Hematopoietic multipotent progenitor cell treated with erythropoietin and hydrocortisone succinate and interleukin-3 and kit ligand, for 4 days (in vitro differentiated cells): ENCODE measurements at regions not wholly inside any gene's neighbourhood (a gene's known extent, or its start where the extent isn't known, plus 50 kb on each side); places are given as distances from the start of the nearest gene placed in this dataset.
A peak's percentile ranks its signal among the peaks of the same experiment; 100 is the strongest.

Source experiments
- DNase-seq: peaks from one replicate; pipeline ENCODE4 v3.0.0-alpha.2; 2015

DNA sequence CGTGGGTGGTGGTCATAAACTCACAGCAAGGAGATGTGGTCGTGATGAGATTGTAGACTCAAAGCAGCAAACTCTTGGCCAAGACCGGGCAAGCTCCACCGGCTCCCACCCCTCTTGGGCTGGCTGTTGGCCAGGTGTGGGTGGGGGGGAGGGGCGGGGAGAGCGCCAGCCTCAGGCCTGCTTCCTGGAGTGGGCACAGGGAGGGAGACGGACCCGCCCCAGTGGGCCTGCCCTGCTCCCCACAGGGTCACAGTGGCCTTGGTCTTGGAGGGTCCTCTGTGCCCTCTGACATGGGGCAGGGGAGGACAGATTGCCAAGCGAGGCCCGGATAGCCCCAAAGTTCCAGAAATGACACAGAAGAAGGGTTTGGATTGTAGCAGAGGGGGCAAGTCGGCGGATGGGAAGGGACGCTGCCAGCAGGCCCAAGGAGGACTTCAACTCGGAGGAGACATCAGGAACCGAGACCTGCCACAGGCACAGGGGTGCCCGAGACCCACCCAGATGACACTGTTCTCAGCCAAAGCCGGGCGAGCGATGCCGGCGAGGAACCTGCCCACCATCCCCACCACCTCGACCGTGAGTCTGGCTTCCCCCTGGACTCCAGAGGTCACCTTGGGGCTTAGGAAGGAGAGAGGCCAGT lies 85.4 kb upstream of the ACTRT2 start:
- DNase-seq, result no peak

DNA sequence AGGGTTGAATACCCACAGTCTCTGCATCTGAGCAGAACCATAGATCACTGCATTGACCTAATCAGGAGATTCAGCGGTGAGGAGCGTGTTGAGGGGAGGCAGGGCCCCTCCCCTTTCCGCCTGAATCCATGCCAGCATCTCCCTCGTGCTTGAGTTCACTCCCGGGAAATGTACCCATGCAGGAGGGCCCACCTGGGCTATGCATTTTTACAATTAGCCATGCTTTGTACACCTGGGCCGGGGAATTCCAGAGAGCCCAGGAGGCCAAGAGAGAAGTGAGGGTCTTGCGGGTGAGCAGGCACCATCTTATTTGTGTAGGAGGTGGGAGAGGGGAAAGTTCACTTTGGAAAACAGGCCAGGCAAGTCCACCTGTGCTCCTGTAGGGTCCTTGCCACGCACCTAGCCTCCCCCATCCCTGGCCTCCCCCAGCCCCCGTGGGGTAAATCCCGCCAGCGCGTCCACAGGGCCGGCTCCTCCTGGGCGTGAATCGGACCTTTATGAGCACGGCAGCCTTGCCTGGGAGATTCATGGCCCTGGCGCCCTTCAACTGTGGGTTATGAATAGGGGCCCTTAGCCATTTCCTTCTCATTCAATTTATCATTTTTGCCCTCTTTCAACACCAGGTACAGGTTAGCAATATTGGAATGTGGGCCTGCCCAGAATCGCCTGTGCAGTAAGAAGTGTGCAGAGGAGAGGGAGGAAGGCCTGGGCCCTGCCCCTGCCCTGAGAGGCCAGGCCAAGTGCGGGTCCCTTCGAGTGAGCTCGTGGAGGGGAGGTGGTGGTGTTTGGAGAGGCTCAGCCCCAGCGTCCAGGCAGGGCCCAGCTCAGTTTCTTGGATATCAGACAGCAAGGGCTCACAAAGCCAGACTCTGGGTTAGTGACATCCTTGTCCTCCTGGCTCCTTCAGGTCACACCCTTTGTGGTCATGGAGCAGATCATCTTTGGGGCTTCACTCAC lies 84.4 kb upstream of the ACTRT2 start:
- DNase-seq, result no peak

DNA sequence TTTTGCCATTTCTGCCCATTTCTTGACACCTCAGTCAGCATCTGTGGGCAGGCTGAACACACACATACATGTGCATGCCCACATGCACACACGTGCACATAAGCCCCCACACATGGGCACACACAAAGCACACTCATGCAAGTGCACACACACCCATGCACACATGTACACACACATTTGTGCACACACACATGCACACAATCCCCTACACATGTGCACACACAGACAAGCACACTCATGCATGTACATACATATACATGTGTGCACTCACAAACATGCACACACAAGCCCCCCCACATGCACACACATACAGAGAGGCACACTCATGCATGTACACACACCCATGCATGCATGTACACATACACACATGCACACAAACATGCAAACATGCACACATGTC lies 83.5 kb upstream of the ACTRT2 start:
- no peak for DNase-seq

DNA sequence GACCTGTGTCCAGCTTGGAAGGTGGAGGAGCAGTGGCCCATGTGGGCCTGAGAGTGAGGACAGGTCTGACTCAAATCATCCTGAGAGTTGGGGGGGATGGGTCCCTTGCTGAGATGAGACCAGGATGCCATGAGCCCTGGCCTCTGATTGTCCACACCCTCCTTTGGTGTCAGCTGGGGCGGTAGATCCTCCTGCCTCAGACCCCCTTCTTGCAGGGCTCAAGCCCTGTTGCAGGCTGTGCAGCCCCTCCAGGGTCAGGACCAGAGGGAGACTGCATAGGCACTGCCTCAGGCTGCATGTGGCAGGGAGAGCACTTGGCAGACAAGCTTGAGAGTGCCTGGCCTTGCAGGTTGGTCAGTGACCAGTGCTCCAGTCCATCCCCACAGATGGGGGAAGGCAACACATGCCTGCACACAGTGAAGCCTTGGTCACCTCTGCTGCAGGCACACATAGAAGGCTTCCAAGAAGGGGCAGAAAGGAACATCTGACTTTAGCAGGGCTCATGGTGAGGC lies 82.2 kb upstream of the ACTRT2 start:
- DNase-seq, result no peak

DNA sequence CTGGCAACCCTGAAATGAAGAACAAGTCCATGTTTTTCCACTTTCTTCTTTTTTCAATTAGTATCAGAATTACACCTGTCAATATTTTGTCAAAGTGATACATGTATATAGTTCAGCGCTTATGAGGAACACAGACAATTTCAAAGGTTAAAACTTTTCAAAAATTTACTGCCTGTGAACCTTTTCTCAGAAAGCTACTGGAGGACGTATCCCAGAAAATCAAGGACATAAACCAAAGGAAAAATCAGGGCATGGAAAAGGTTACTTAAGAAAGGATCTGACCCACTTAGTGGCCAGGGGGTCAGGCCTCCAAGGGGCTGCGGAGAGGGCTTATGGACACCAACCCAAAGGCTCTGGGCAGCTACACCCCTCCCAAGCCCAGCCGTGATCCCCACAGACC lies 81.1 kb upstream of the ACTRT2 start:
- no peak for DNase-seq

DNA sequence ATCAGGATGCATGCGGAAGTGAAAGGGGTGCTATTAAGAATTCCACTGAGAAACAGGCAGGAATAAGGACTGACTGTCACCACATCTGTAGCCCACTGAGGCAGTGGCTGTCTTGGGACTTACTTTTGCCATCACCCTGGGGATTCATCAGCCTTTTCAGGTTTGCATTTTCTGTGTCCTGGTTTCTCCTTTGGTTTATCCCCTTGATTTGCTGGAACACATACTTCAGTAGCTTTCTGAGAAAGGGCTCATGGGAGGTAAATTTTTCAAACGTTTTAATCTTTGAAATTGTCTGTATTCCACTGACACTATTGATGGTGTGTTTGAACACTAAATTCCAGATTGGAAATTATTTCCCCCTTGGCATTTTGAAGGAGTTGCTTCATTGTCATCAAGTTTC lies 80.2 kb upstream of the ACTRT2 start:
- DNase-seq, result no peak

DNA sequence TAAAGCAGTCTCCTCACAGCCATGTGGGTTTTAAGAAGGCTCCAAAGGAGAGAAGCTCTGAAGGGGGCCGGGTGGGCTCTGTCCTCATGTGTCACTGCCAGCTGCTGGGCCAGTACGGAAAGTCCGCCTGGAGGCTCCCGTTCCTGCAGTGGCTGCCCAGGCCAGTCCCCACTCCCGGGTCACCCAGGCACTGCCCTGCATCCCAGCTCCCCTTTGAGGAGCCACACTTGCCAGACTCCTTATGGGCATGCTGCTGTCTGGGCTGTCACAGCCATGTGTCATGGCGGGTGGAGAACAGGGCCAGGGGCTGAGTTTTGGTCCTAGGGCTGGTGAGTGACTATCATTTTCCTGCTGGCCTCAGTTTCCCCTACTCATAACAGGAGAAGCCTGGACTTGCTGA lies 79.4 kb upstream of the ACTRT2 start:
- no peak for DNase-seq

DNA sequence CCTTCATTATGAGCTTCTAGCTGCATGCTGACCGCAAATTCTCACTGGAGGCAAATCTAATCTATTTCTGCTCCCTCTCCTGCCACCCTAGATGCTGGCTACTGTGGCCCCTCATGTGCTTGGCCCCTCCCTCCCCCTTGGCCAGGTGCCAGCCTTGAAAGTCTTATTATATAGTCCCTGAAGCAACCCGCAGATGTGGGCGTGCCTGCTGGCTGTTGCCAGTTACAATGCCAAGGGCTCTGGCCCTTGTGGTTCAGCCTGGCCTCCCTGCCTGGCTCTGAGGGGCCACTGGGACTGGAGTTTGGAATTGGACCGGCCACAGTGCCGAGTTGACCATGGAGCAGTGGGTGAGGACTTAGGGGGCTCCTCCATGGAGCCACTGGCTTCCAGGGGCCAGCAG lies 78.9 kb upstream of the ACTRT2 start:
- DNase-seq, result no peak

DNA sequence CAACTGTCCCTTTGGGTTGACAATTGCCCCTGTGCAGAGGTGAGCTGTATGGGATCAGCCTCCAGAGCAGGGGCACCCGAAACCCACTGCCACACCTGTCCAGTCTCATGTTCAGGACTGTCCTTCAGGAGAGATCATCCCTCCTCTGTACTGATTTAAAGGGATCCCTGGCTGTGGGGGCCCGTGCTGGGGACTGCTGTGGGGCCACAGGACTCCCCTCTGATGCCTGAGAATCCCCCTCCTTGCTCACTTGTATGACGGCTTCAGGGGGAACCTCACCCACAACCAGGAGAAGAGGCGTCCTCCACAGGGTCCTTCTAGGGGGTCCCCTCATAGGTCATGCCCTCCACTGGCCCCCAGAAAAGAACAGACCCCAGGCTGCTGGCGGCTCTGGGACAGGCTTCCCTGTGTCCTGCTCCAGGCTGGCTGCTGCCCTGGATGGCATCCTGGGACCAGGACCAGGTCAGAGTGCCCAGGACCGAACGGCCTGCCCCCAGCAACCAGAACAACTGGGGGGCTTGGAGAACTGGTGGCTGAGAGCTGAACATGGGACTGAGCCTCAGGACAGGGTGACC lies 77.5 kb upstream of the ACTRT2 start:
- DNase-seq, result no peak

DNA sequence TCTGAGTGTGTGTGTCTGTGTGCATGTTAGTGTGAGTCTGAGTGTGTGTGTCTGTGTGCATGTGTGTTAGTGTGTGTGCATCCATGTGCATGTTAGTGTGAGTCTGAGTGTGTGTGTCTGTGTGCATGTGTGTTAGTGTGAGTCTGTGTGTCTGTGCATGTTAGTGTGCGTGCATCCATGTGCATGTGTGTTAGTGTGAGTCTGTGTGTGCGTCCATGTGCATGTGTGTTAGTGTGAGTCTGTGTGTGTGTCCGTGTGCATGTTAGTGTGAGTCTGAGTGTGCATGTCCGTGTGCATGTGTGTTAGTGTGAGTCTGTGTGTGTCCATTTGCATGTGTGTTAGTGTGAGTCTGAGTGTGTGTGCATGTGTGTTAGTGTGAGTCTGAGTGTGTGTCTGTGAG lies 76.6 kb upstream of the ACTRT2 start:
- no peak for DNase-seq

DNA sequence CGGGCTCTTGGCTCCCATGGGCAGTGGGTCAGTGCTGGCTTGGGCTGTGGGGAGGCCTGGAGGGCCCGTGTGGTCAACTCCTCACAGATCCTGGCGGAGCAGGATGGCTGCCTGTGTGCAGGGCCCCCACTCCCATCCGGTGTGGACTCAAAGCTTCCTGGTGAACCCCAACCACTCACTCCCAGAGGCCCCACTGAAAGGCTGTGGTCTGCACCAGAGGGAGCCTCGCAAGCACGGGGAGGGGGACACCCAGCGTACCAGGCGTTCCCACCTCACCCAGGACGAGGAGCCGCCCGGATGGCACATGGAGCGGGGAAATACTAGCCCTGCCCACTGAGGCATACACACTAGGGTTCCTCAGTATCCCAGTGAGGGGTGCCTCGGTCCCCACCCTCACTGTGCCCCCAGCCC lies 75.4 kb upstream of the ACTRT2 start:
- no peak for DNase-seq

DNA sequence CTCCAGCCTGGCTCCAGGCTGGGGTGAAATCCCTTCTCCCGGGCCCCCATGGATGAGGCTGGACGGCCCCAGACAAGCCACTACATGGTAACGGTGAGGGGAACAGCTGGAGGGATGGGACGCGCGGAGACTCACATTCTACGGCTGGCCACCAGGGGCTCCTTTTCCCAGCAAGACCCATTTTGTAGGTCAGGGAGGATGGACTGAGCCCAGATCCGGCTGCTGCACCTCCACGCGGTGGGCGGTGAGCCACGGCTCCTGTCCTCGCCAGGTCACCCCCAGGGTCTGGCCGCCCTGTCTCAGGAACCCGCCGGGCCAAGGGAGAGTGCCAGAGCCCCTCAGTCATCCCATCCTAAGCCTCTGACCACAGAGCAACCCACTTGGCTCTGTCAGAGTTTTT lies 75.0 kb upstream of the ACTRT2 start:
- no peak for DNase-seq

DNA sequence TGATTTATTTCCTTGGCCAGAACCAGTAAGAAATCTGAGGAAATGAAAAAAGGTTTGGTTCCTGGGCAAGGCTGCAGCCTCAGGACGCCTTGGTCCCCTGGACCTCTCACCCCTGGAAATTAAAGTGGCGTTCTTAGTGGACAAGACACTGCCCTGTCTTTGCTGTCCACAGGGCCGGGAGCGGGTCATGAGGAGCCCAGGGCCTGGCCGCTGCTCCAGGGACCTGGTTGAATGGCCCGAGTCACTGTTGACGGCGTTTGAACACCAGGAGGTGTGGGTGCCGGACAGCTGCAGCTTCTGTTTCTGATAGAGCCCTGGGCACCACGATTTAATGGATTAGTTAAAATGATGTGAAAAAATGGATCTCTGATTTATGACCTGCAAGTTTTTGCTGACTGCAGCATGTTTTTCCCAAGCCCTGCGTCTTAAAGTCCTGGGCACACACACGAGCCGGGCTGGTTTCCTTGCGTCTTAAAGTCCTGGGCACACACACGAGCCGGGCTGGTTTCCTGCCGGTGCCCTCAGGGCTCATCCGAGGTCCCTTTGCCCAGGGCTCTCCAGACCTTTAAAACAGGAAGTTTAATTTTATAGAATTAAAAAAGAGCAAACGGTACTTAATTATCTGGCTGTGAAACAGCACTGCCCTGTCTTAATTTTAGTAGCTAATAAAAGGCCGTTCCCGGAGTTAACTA lies 74.1 kb upstream of the ACTRT2 start:
- DNase-seq, result peak; percentile 23

DNA sequence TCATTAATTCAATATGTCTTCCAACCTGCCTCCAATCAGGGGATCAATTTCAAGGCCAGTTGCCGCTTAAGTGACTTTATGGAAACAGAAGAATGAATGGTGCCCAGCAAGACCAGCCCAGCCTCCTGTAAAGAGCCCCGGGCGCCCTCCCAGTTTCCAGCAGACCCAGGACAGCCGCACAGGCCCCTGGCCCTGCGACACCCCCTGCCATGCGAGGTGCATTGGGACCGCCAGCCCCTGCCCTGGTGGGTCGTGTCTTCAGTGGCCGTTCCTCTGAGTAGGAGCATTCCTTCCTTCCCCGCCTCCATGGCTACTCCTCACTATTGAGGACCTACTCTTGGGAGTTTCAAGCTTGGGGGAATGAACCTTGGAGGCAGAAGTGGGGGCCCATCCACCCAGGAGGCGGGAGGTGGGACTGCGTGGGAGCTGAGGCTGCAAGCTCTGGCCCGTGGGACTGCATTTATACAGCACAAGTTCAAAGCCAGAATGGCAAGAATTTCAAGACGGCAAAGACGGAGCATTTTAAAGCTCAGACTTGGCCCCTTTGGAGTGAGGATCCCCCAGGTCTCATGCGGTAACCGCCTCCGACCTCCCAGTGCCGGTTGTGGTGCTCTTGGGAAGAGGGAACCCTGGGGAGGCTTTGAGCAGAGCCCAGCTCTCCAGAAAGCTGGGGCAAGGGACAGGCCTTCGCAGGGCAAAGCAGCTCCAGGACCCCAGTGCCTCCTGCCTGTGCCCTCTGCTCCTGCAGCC lies 73.1 kb upstream of the ACTRT2 start:
- no peak for DNase-seq

DNA sequence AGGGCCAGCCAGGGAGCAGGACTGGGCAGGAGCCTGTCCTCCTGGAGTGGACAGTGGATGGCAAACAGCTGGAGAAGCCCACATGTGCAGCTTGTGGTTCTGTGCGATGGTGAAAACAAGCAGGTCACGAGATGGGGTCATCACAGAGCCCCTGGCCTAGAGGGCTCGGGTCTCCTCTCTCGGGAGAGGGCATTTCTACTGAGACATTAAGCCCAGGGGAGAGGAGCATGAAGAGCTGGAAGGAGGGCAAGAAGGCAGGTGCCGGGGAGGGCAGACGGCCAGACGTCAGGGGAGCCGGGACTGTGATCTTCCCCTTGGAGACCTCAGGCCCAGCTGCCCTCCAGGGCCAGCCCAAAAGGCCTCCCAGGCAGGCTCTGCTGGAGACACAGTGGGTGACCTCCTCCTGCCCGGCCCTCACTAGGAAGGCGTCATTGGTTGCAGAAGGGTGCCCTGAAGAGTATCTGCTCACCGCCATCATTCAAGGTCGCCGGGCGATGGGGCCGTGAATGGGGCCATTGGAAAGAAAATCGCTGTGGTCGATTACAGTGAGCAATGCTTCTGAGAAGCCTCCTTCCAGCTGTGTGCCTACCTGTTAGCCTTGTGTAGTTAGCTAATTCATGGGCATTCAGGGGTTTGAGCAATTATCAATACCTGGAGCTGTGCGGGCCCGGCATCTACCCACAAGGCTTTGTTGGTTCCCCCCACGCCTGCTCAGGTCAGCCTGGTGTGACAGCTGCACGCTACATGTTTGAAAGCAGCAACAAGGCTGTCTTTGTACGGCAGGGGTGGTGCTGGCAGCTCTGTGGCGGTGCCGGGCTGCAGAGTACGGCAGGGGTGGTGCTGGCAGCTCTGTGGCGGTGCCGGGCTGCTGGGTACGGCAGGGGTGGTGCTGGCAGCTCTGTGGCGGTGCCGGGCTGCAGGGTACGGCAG lies 72.3 kb upstream of the ACTRT2 start:
- no peak for DNase-seq

DNA sequence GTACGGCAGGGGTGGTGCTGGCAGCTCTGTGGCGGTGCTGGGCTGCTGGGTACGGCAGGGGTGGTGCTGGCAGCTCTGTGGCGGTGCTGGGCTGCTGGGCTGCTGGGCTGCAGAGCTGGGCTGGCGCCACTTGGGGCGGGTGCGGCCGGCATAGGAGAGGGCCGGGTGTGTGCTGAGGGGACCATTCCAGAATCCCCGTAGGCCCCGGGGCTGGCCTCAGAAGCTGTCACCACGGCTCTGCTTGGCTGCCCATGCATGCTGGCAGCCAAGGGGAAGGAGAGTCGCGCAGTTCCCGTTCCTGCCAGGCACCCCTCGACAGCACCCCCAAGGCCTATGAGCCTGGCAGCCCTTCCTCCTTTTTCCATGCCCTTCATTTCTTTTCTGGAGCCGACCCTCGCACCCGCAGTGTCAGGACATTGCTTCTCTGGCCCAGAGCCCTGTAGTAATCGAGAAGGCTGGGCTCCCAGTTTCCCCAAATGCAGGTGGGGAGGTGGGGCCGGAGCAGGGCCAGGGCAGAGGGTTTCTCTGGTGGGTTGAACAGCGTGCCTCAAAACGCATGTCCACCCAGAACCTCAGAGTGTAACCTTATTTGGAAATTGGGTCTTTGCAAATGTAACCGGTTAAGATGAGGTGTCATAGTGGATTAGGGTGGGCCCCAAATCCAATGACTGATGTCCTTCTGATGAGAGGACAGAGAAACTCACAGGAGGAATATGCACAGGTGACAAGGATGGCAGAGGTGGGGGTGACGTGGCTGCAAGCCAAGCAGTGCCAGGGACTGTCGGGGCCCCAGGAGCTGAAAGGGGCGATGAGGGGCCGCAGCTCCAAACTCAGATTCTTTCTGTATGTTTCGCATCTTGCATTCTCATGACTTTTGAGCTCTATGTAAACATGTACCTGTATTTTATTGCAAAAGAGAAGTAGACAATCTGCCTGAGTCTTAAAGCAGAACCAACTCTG lies 71.0 kb upstream of the ACTRT2 start:
- DNase-seq, result no peak

DNA sequence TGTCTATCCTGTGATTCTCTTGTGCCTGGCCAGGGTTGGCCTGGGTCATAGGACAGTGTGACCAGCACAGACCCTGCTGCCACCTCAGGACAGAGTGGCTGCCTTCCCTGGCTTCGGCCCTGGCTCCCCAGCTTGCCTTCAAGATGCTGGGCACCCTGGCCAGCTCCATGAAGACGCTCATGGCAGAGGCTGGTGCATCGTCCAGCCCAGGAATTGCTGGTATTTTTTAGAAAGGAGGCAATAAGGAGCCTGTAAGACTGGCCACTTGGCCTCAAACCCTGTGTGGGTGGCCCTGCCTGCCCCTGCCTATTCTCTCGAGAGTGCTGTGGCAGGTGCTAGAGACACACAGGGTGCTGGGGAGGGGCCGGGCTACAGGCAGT lies 70.4 kb upstream of the ACTRT2 start:
- DNase-seq, result no peak

DNA sequence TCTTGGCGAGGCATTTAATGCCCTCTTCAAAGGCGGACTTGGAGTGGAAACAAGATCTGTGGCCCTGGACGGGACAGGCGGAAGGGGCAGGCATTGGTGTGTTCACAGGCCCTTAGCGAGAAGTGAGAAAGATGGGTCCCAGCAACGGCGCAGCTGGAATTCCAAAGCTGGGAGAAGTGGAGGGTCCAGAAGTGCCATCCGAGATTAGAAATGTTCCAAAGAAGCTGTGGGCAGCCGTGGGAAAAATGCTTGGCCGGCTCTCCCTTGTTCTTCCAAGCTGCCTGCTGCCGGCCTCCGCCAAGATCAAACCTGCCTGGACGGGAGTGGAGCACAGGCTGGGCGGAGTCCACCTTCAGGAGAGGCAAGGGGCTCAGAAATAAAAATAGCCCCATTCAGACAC lies 69.4 kb upstream of the ACTRT2 start:
- no peak for DNase-seq

DNA sequence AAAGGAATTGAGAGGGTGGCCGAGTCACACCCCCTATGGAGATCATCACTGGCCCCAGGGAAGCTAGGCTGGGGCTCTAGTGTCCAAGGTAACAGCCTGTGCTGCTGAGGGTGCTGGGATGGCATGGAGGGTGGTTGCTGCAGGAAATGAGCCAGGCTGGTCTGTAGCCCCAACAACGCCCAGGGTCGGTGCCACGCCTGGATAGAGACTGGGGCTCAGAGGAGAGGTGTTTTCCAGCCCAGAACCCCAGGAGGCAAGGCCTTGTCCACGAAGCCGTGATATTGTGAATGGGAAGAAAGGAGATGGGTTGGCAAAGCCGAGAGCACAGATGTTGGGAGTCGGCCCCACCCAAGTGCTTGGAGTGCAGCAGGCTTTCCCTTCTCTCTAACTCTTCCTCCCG lies 68.9 kb upstream of the ACTRT2 start:
- DNase-seq, result no peak

DNA sequence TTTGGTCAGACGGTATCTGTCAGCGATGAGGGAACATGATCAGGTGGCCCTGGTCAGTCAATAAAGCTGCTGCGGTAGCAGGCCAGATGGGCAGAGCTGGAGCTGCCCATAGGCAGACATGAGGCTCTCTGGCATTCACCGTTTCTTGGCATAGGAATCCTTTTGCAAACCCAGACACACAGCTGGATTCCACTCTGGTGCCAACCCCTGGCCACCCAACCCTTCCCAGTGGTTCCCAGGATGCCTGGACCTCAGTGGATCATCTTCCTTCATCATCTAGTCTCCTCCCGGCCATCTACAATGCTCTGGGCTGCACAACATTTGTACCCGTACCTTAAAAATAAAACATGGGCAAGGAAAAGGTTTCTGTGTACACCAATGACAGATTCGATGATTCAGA lies 68.3 kb upstream of the ACTRT2 start:
- DNase-seq, result no peak
